Adrenal gland (tissue), 5 donors: ENCODE measurements at regions not wholly inside any gene's neighbourhood (a gene's known extent, or its start where the extent isn't known, plus 50 kb on each side); places are given as distances from the start of the nearest gene placed in this dataset.

Experiments used
- POLR2A ChIP-seq, 2 donors: fragments of 450-650 bp; IDR thresholded peaks; one replicate each; pipeline ENCODE4 v1.6.1; 2017; ENCODE audit warnings: antibody characterized with exemption in 2 of 2, mild to moderate bottlenecking in 2 of 2, moderate library complexity in 1 of 2
- TF ChIP-seq, protein P1 (sequence below), 6 experiments: fragments of 450-650 bp in 4 of 6; fragments of 200-600 bp in 2 of 6; sonication (generic) in 1 of 6; IDR thresholded peaks; 1 replicate in 5 of 6; 2 replicates in 1 of 6; pipeline versions ENCODE4 v1.5.1 to v1.8.0; 2016 to 2021; ENCODE audit warnings: antibody characterized with exemption in 6 of 6, mild to moderate bottlenecking in 2 of 6, moderate library complexity in 1 of 6
- donor health status: DM: no; HTN: no; CAD: no.

GRCh38 chr2:173557497-173557896 is 202.8 kb downstream of the CDCA7 start:
- no peak for TF ChIP-seq POLR2A (IDR thresholded peaks at IDR 0.05)
- TF ChIP-seq, protein P1, sequence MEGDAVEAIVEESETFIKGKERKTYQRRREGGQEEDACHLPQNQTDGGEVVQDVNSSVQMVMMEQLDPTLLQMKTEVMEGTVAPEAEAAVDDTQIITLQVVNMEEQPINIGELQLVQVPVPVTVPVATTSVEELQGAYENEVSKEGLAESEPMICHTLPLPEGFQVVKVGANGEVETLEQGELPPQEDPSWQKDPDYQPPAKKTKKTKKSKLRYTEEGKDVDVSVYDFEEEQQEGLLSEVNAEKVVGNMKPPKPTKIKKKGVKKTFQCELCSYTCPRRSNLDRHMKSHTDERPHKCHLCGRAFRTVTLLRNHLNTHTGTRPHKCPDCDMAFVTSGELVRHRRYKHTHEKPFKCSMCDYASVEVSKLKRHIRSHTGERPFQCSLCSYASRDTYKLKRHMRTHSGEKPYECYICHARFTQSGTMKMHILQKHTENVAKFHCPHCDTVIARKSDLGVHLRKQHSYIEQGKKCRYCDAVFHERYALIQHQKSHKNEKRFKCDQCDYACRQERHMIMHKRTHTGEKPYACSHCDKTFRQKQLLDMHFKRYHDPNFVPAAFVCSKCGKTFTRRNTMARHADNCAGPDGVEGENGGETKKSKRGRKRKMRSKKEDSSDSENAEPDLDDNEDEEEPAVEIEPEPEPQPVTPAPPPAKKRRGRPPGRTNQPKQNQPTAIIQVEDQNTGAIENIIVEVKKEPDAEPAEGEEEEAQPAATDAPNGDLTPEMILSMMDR (IDR thresholded peaks at IDR 0.05), result no peak
